ENCODE measurements at regions not wholly inside any gene's neighbourhood (a gene's known extent, or its start where the extent isn't known, plus 50 kb on each side); places are given as distances from the start of the nearest gene placed in this dataset.

DNA sequence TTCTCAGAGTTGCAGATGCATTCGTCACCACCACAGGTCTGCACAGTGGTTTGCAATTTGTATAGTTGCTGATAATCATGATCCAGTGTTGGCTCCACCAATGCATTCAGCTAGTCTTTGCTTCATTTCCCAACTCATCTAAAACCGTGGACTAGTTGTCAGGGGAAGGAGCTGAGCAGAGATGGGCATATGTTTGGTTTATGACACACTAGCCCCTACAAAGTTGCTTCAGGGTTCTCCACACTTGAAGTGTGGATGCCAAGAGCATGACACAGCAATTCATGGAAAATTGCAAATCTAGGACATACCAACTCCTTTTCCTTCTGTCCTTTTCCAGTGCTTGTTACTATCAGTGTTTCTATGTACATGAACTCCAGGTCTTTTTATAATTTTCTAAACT lies 168.0 kb downstream of the TNFSF13B start:
- Histone ChIP-seq H3K4me2 (ENCODE audit: unreplicated experiment) (no peak overlapping the region), H3F3A (ENCODE audit: insufficient read depth) (no peaks in the 10 kb centered on the region), H3K9me3 (ENCODE audit: low read depth) (no peaks in the 10 kb centered on the region), H3K4me1 (ENCODE audit: insufficient read depth) (no peaks in the 10 kb centered on the region), H3K4me3 (no peak overlapping the region), H3K27ac (no peak overlapping the region), H3K27me3 (replicated peaks; ENCODE audit: insufficient read depth) (no peaks in the 10 kb centered on the region), H3K36me3 (ENCODE audit: low read depth) (no peaks in the 10 kb centered on the region), H4K20me1 (ENCODE audit: insufficient read depth) (no peaks in the 10 kb centered on the region), H3K9me2 (ENCODE audit: insufficient read depth) (no peaks in the 10 kb centered on the region), H3K79me2 (ENCODE audit: insufficient read depth) (no peaks in the 10 kb centered on the region), H2AFZ (no peak overlapping the region), H3K9ac (no peak overlapping the region)
- no peak for TF ChIP-seq EZH2phosphoT487 (IDR thresholded peaks at IDR 0.05; ENCODE audit: insufficient read depth, low read depth)
- no peak for TF ChIP-seq EZH2 (IDR thresholded peaks at IDR 0.05; ENCODE audit: insufficient read depth, poor library complexity, severe bottlenecking)
- no peak for DNase-seq
- 7 to 12% methylated on average over 2 of the region's 2 CpGs for WGBS, 2 experiments (ENCODE audit: low coverage in 1 of 2, low lambda C conversion rate in 2 of 2, missing lambda C conversion rate in 2 of 2)
- in situ Hi-C loops (cut with MboI), result no loop called here

DNA sequence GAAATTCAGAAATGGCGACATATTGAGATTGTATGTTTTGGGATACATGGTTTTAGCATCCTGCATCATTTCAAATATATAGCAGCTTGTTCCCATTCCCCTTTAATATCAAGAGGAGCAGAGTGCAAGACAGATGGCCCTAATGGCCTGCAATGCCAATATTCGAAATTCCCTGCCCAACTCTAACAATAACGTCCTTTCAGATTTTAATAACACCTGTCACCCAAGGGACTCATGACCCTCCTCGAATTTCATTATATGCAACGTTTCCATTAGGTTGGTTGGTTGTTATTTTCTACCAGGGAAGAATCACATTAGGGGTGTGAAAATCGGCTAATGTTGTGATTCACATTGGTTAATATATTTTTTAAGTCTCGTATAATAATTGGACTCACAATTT lies 170.0 kb downstream of the TNFSF13B start:
- H3K27ac ChIP-seq, result no peak overlapping the region
- no peaks in the 10 kb centered on the region for H4K20me1 ChIP-seq (ENCODE audit: insufficient read depth)
- no peak for DNase-seq
- no peak overlapping the region for H2AFZ ChIP-seq
- no peak overlapping the region for H3K9ac ChIP-seq
- H3K9me2 ChIP-seq (ENCODE audit: insufficient read depth), result no peaks in the 10 kb centered on the region
- no peak for TF ChIP-seq EZH2phosphoT487 (IDR thresholded peaks at IDR 0.05; ENCODE audit: insufficient read depth, low read depth)
- no peak for TF ChIP-seq EZH2 (IDR thresholded peaks at IDR 0.05; ENCODE audit: insufficient read depth, poor library complexity, severe bottlenecking)
- H3K9me3 ChIP-seq (ENCODE audit: low read depth), result no peaks in the 10 kb centered on the region
- H3K27me3 ChIP-seq (replicated peaks; ENCODE audit: insufficient read depth), result no peaks in the 10 kb centered on the region
- no peak overlapping the region for H3K4me3 ChIP-seq
- 11 to 12% methylated on average over 7 of the region's 7 CpGs for WGBS, 2 experiments (ENCODE audit: low coverage in 1 of 2, low lambda C conversion rate in 2 of 2, missing lambda C conversion rate in 2 of 2)
- no peaks in the 10 kb centered on the region for H3F3A ChIP-seq (ENCODE audit: insufficient read depth)
- H3K4me1 ChIP-seq (ENCODE audit: insufficient read depth), result no peaks in the 10 kb centered on the region
- in situ Hi-C loops (cut with MboI), result no loop called here
- H3K36me3 ChIP-seq (ENCODE audit: low read depth), result no peaks in the 10 kb centered on the region
- no peaks in the 10 kb centered on the region for H3K79me2 ChIP-seq (ENCODE audit: insufficient read depth)
- no peak overlapping the region for H3K4me2 ChIP-seq (ENCODE audit: unreplicated experiment)

- H3K27ac ChIP-seq, result no peak overlapping the region
- no peak overlapping the region for H3K4me3 ChIP-seq
- H3K9me3 ChIP-seq (ENCODE audit: low read depth), result no peaks in the 10 kb centered on the region
- in situ Hi-C loops (cut with MboI), result no loop called here
- no peak overlapping the region for H3K9ac ChIP-seq
- no peak overlapping the region for H3K4me2 ChIP-seq (ENCODE audit: unreplicated experiment)
- no peaks in the 10 kb centered on the region for H3F3A ChIP-seq (ENCODE audit: insufficient read depth)
- no peaks in the 10 kb centered on the region for H3K4me1 ChIP-seq (ENCODE audit: insufficient read depth)
- no peaks in the 10 kb centered on the region for H3K36me3 ChIP-seq (ENCODE audit: low read depth)
- no peaks in the 10 kb centered on the region for H3K9me2 ChIP-seq (ENCODE audit: insufficient read depth)
- WGBS, 2 experiments (ENCODE audit: low coverage in 1 of 2, low lambda C conversion rate in 2 of 2, missing lambda C conversion rate in 2 of 2), result 9 to 10% methylated on average over 6 of the region's 6 CpGs
- no peaks in the 10 kb centered on the region for H4K20me1 ChIP-seq (ENCODE audit: insufficient read depth)
- TF ChIP-seq EZH2phosphoT487 (IDR thresholded peaks at IDR 0.05; ENCODE audit: insufficient read depth, low read depth), result no peak
- TF ChIP-seq EZH2 (IDR thresholded peaks at IDR 0.05; ENCODE audit: insufficient read depth, poor library complexity, severe bottlenecking), result no peak
- DNase-seq, result no peak
- no peaks in the 10 kb centered on the region for H3K27me3 ChIP-seq (replicated peaks; ENCODE audit: insufficient read depth)
- no peak overlapping the region for H2AFZ ChIP-seq
- H3K79me2 ChIP-seq (ENCODE audit: insufficient read depth), result no peaks in the 10 kb centered on the region
These were observed 174.9 kb downstream of the TNFSF13B start for GRCh38 chr13:108444448-108444847.

DNA sequence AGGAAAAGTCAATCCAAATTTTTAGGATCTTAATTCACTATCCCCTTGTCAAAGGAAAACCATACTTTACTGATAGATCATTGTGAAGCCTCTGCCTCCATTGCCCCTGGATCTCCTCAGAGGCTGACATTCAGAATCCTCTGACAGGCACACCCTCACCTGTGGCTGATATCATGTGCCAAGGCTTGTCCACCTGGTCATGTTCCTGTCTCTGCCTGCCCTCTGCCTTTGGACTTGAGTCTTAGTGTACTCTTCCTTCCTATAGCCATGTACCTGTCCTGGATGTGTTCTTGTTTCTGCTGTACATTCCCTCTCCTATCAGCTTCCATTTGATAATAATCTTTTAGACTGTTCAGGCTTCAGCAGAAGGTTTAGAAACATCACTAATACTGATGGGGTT lies 179.4 kb downstream of the TNFSF13B start:
- Histone ChIP-seq H3K36me3 (ENCODE audit: low read depth) (no peaks in the 10 kb centered on the region), H3F3A (ENCODE audit: insufficient read depth) (no peaks in the 10 kb centered on the region), H3K4me1 (ENCODE audit: insufficient read depth) (no peaks in the 10 kb centered on the region), H3K27me3 (replicated peaks; ENCODE audit: insufficient read depth) (no peaks in the 10 kb centered on the region), H3K4me3 (no peak overlapping the region), H4K20me1 (ENCODE audit: insufficient read depth) (no peaks in the 10 kb centered on the region), H3K9me3 (ENCODE audit: low read depth) (no peaks in the 10 kb centered on the region), H3K27ac (no peak overlapping the region), H3K4me2 (ENCODE audit: unreplicated experiment) (no peak overlapping the region), H3K9me2 (ENCODE audit: insufficient read depth) (no peaks in the 10 kb centered on the region), H3K79me2 (ENCODE audit: insufficient read depth) (no peaks in the 10 kb centered on the region), H3K9ac (no peak overlapping the region), H2AFZ (no peak overlapping the region)
- DNase-seq, result no peak
- TF ChIP-seq EZH2 (IDR thresholded peaks at IDR 0.05; ENCODE audit: insufficient read depth, poor library complexity, severe bottlenecking), result no peak
- TF ChIP-seq EZH2phosphoT487 (IDR thresholded peaks at IDR 0.05; ENCODE audit: insufficient read depth, low read depth), result no peak
- in situ Hi-C loops (cut with MboI), result no loop called here

- Histone ChIP-seq H3K27ac (no peak overlapping the region), H3F3A (ENCODE audit: insufficient read depth) (no peaks in the 10 kb centered on the region), H3K9ac (no peak overlapping the region), H3K9me2 (ENCODE audit: insufficient read depth) (no peaks in the 10 kb centered on the region), H3K27me3 (replicated peaks; ENCODE audit: insufficient read depth) (no peaks in the 10 kb centered on the region), H3K36me3 (ENCODE audit: low read depth) (no peaks in the 10 kb centered on the region), H3K4me1 (ENCODE audit: insufficient read depth) (no peaks in the 10 kb centered on the region), H4K20me1 (ENCODE audit: insufficient read depth) (no peaks in the 10 kb centered on the region), H3K79me2 (ENCODE audit: insufficient read depth) (no peaks in the 10 kb centered on the region), H3K9me3 (ENCODE audit: low read depth) (no peaks in the 10 kb centered on the region), H3K4me3 (no peak overlapping the region), H3K4me2 (ENCODE audit: unreplicated experiment) (no peak overlapping the region), H2AFZ (no peak overlapping the region)
- no peak for TF ChIP-seq EZH2 (IDR thresholded peaks at IDR 0.05; ENCODE audit: insufficient read depth, poor library complexity, severe bottlenecking)
- TF ChIP-seq EZH2phosphoT487 (IDR thresholded peaks at IDR 0.05; ENCODE audit: insufficient read depth, low read depth), result no peak
- in situ Hi-C loops (cut with MboI), result no loop called here
- no peak for DNase-seq
- 13 to 14% methylated on average over 5 of the region's 5 CpGs for WGBS, 2 experiments (ENCODE audit: low coverage in 1 of 2, low lambda C conversion rate in 2 of 2, missing lambda C conversion rate in 2 of 2)
These were observed 178.3 kb upstream of the MYO16 start for GRCh38 chr13:108451121-108451520.

All from GM23248 (cell line).